Psoas muscle (tissue), 7 donors: ENCODE measurements at regions not wholly inside any gene's neighbourhood (a gene's known extent, or its start where the extent isn't known, plus 50 kb on each side); places are given as distances from the start of the nearest gene placed in this dataset.

Source experiments
- ATAC-seq, 4 donors: fragments of 200-7000 bp; cut with Tn5 transposase; one replicate each; pipeline ENCODE4 v1.9.1; 2020; ENCODE audit warnings: moderate library complexity in 3 of 4, mild to moderate bottlenecking in 2 of 4
- DNase-seq, 2 donors: peaks; one replicate each; pipeline ENCODE4 v3.0.0-alpha.2; 2020
- H3K27ac ChIP-seq: fragments of 200-600 bp; one replicate; pipeline ENCODE4 v1.8.0; 2022
- H3K27me3 ChIP-seq, 3 donors: fragments of 200-600 bp in 1 of 3; one replicate each; pipeline versions ENCODE4 v1.6.1 to v1.8.0; 2013 to 2022; ENCODE audit warnings: low read length in 2 of 3, mild to moderate bottlenecking in 2 of 3, moderate library complexity in 1 of 3; ENCODE audit not compliant: insufficient read depth in 3 of 3
- H3K36me3 ChIP-seq, 2 donors: fragments of 200-600 bp in 1 of 2; one replicate each; pipeline versions ENCODE4 v1.6.1 to v1.8.0; 2013 to 2022; ENCODE audit warnings: low read depth in 1 of 2, mild to moderate bottlenecking in 1 of 2, moderate library complexity in 1 of 2; ENCODE audit not compliant: insufficient read depth in 1 of 2
- H3K4me1 ChIP-seq: fragments of 200-600 bp; one replicate; pipeline ENCODE4 v1.8.0; 2022
- H3K4me3 ChIP-seq: fragments of 200-600 bp; one replicate; pipeline ENCODE4 v1.8.0; 2022; ENCODE audit warnings: mild to moderate bottlenecking
- H3K9me3 ChIP-seq: fragments of 200-600 bp; one replicate; pipeline ENCODE4 v1.8.0; 2022
- WGBS, 3 donors: extraction: QIAGEN DNeasy Blood & Tissue Kit; methylation state at CpG; one replicate each; pipeline versions ENCODE4 v1.1.6 to v1.1.7; 2013; 5-methylcytosine and 5-hydroxymethylcytosine counted together
- intact Hi-C, 2 donors: fragments of 100-400 bp; cut with DNase I; formaldehyde crosslinking; loops; one replicate each; pipeline versions ENCODE4 v1.11.0 to v1.14.2; 2022
- TF ChIP-seq, protein P1 (sequence below): fragments of 200-600 bp; IDR thresholded peaks from one replicate; pipeline ENCODE4 v1.8.0; 2022; ENCODE audit warnings: antibody characterized with exemption
- donor health status: healthy with polysubstance abuse.
- donor health status: DM: no; HTN: no; CAD: no; lungs with moderate emphysema.
- donor health status: Bipolar disorder and iron deficiency.
- donor health status: healthy.
- donor health status: DM: yes; HTN: yes; CAD: no.
- donor health status: DM: no; HTN: no; CAD: no.
- donor health status: DM: yes; HTN: yes; CAD: no.

DNA sequence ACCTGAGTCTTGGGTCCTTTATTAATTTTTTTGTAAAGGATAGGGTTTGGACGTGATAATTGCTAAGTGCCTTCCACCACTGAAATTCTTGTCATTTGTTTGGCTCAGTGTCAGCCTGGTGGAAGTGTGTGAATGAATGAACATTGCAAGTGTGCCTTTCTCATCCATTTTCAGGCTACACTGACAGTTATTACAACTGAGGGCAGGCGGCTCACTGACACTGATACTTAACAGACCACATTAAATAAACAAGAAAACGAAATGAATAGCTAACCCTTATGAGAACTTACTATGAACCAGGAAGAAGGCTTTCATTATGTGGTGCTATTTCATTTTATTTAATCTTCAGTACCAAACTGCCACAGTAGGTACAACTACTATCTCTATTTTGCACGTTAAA, 188.8 kb upstream of the CRBN start:
- H3K36me3 ChIP-seq, result no peaks in the 10 kb centered on the region
- ATAC-seq (no peak), DNase-seq (no peak)
- TF ChIP-seq, protein P1, sequence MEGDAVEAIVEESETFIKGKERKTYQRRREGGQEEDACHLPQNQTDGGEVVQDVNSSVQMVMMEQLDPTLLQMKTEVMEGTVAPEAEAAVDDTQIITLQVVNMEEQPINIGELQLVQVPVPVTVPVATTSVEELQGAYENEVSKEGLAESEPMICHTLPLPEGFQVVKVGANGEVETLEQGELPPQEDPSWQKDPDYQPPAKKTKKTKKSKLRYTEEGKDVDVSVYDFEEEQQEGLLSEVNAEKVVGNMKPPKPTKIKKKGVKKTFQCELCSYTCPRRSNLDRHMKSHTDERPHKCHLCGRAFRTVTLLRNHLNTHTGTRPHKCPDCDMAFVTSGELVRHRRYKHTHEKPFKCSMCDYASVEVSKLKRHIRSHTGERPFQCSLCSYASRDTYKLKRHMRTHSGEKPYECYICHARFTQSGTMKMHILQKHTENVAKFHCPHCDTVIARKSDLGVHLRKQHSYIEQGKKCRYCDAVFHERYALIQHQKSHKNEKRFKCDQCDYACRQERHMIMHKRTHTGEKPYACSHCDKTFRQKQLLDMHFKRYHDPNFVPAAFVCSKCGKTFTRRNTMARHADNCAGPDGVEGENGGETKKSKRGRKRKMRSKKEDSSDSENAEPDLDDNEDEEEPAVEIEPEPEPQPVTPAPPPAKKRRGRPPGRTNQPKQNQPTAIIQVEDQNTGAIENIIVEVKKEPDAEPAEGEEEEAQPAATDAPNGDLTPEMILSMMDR, result no peak
- WGBS, 3 donors, result 54 to 63% (median 57%) methylated on average over 4 of the region's 4 CpGs
- no peak overlapping the region for H3K27ac ChIP-seq
- intact Hi-C loops, result no loop called here
- no peaks in the 10 kb centered on the region for H3K27me3 ChIP-seq
- H3K4me1 ChIP-seq, result no peaks in the 10 kb centered on the region
- no peak overlapping the region for H3K4me3 ChIP-seq
- no peaks in the 10 kb centered on the region for H3K9me3 ChIP-seq

DNA sequence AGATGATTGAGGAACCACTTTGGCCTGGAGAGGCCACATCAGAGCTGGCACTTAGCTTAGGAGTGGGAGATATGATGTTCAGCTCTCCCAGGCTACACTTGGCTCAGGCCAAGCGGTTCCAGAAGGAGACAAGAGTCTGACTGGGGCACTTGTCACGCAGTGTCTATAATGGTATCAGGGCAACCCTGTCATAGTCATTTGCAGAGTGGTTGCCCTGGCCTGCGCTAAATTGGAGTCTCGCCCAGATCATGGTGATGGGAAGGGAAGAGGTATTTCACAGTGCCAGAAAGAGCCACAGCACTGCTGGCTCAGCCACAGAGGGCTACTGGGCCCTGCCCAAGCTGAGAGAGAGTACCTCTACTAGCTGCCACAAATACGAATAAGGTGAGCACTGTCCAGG, 186.9 kb upstream of the CRBN start:
- no peak overlapping the region for H3K4me3 ChIP-seq
- intact Hi-C loops, result no loop called here
- H3K27me3 ChIP-seq, result no peaks in the 10 kb centered on the region
- H3K4me1 ChIP-seq, result no peaks in the 10 kb centered on the region
- 39 to 43% (median 43%) methylated on average over 5 of the region's 5 CpGs for WGBS, 3 donors
- ATAC-seq (peak; percentile 30 to 84 (median 64)), DNase-seq (no peak)
- TF ChIP-seq, protein P1, result no peak
- H3K9me3 ChIP-seq, result no peaks in the 10 kb centered on the region
- no peak overlapping the region for H3K27ac ChIP-seq
- H3K36me3 ChIP-seq, result no peaks in the 10 kb centered on the region

DNA sequence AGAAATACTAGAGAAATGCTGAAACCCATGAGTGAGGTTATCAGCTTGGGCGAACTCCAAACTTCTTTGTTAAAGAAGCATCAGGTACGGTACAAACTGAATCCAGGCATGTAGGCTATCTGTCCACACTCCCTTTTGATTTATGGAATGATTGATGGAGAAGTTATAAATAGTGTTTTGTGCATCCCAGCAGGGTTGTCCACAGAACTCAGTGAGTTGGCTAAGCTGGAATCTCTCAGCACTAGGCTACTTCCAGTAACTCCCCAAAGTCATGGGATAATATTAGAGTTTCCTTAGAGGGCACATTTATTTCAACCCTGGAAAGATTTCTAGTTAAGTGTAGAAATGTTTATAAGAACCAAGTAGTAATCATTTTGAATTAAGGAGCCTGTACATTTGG, 186.2 kb upstream of the CRBN start:
- H3K27me3 ChIP-seq, result no peaks in the 10 kb centered on the region
- 54 to 71% (median 60%) methylated on average over 2 of the region's 2 CpGs for WGBS, 3 donors
- ATAC-seq, result peak in 2 of 4 donors; percentile 54 to 79
- H3K27ac ChIP-seq, result no peak overlapping the region
- intact Hi-C loops, result no loop called here
- no peaks in the 10 kb centered on the region for H3K4me1 ChIP-seq
- TF ChIP-seq, protein P1, result no peak
- no peak overlapping the region for H3K4me3 ChIP-seq
- no peaks in the 10 kb centered on the region for H3K36me3 ChIP-seq
- no peak for DNase-seq
- no peaks in the 10 kb centered on the region for H3K9me3 ChIP-seq

DNA sequence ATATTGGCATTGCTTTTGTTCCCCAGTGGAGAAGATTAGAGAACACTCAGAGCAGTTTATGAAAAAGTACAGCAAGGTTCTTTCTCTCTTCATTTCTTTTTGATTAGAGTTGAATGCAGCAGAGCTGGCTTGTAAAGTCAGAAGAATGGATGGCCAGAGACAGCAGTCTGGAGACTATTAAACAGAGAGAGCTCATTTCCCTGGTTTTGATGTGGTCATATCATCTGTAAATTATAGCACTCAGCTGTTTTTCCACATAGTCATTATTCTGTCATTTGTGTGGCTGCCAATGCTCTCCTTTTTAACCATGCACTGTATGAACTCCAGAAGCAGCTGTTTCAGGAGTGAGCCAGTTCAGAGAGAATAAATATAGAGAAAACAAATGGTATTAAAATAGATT, 177.4 kb upstream of the CRBN start:
- Histone ChIP-seq H3K4me1 (no peaks in the 10 kb centered on the region), H3K27me3 (no peaks in the 10 kb centered on the region), H3K27ac (no peak overlapping the region), H3K9me3 (no peaks in the 10 kb centered on the region), H3K4me3 (no peak overlapping the region), H3K36me3 (no peaks in the 10 kb centered on the region)
- TF ChIP-seq, protein P1, result no peak
- DNase-seq (no peak), ATAC-seq (no peak)
- intact Hi-C loops, result no loop called here

DNA sequence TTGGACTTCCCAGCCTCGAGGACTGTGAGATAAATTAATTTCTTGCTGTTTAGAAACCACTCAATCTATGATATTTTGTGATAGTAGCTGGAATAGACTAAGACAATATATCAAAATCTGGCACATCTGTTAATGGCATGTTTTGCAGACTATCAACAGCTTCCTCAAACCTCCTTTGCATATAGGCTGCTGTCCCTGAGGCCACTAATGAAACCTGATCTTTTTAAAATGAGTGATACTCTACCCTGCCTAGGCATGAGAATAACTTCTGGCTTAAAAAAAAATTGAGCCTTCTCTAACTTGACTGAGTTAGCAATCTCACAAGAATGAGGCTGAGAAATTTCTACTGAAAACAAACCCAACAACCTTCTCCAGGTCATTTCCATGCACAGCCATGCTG, 176.0 kb upstream of the CRBN start:
- H3K9me3 ChIP-seq, result no peaks in the 10 kb centered on the region
- no peak for DNase-seq
- intact Hi-C loops, result no loop called here
- ATAC-seq, result no peak
- H3K27me3 ChIP-seq, result no peaks in the 10 kb centered on the region
- H3K4me1 ChIP-seq, result no peaks in the 10 kb centered on the region
- no peak overlapping the region for H3K27ac ChIP-seq
- TF ChIP-seq, protein P1, result no peak
- no peak overlapping the region for H3K4me3 ChIP-seq
- H3K36me3 ChIP-seq, result no peaks in the 10 kb centered on the region
- WGBS, 3 donors, result 45 to 59% (median 56%) methylated on average over 1 of the region's 1 CpG
